H1 (cell line): ENCODE measurements at regions not wholly inside any gene's neighbourhood (a gene's known extent, or its start where the extent isn't known, plus 50 kb on each side); places are given as distances from the start of the nearest gene placed in this dataset.

Experiments
- TEAD4 ChIP-seq: IDR thresholded peaks from 2 replicates; pipeline ENCODE4 v1.6.1; 2012; ENCODE audit warnings: low read depth, low read length, inconsistent platforms, mixed read lengths

DNA sequence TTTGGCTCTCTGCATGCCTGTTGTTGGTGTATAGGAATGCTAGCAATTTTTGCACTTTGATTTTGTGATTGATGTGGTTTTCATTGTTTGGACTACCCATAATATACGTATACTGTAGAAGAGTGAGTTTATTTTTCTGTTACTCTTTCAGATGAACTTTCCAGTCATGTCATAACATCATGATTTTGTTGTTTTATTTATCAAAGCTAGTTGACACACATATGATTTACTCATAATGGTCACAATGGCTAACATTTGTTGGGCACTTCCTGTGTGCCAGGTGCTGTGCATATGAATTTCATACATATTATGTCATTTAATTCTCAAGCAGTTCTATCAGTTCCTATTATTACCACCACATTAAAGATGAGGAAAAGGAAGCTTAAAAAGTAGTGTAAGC lies 98.1 kb upstream of the GUCA2B start (continued):
- no peak for TF ChIP-seq TEAD4
- TF ChIP-seq, all 59 proteins: peak for 0
